Ovary (tissue), 3 donors: ENCODE measurements at regions not wholly inside any gene's neighbourhood (a gene's known extent, or its start where the extent isn't known, plus 50 kb on each side); places are given as distances from the start of the nearest gene placed in this dataset.
"Not testable (repeated sequence)": the region's sequence is repeated elsewhere in the genome, so short reads cannot be mapped to it uniquely, and the experiment has no call there.

ENCODE experiments used
- EP300 ChIP-seq: sonication (generic); formaldehyde crosslinking; IDR thresholded peaks from one replicate; pipeline ENCODE4 v1.6.1; 2017; ENCODE audit warnings: antibody characterized with exemption
- POLR2A ChIP-seq: fragments of 450-650 bp; IDR thresholded peaks from one replicate; pipeline ENCODE4 v1.6.1; 2017; ENCODE audit warnings: antibody characterized with exemption, mild to moderate bottlenecking, moderate library complexity
- TF ChIP-seq, protein P1 (sequence below), 3 donors: fragments of 450-650 bp in 2 of 3; fragments of 200-600 bp in 1 of 3; IDR thresholded peaks; one replicate each; pipeline versions ENCODE4 v1.5.1 to v1.8.0; 2016 to 2022; ENCODE audit warnings: antibody characterized with exemption in 3 of 3, mild to moderate bottlenecking in 1 of 3
- donor health status: DM: no; HTN: no; CAD: no.

GRCh38 chr12:114150584-114150983 is 184.5 kb upstream of the RBM19 start:
- TF ChIP-seq, protein P1, sequence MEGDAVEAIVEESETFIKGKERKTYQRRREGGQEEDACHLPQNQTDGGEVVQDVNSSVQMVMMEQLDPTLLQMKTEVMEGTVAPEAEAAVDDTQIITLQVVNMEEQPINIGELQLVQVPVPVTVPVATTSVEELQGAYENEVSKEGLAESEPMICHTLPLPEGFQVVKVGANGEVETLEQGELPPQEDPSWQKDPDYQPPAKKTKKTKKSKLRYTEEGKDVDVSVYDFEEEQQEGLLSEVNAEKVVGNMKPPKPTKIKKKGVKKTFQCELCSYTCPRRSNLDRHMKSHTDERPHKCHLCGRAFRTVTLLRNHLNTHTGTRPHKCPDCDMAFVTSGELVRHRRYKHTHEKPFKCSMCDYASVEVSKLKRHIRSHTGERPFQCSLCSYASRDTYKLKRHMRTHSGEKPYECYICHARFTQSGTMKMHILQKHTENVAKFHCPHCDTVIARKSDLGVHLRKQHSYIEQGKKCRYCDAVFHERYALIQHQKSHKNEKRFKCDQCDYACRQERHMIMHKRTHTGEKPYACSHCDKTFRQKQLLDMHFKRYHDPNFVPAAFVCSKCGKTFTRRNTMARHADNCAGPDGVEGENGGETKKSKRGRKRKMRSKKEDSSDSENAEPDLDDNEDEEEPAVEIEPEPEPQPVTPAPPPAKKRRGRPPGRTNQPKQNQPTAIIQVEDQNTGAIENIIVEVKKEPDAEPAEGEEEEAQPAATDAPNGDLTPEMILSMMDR (IDR thresholded peaks at IDR 0.05) = not testable (repeated sequence)
- TF ChIP-seq POLR2A, EP300: not testable (repeated sequence)
